Common myeloid progenitor, CD34-positive (primary cell): ENCODE measurements at regions not wholly inside any gene's neighbourhood (a gene's known extent, or its start where the extent isn't known, plus 50 kb on each side); places are given as distances from the start of the nearest gene placed in this dataset.
A peak's percentile ranks its signal among the peaks of the same experiment; 100 is the strongest.
"Not testable (repeated sequence)": the region's sequence is repeated elsewhere in the genome, so short reads cannot be mapped to it uniquely, and the experiment has no call there.

ENCODE experiments used
- CTCF ChIA-PET: fragments of 350-600 bp; sonication (Branson Sonifier 250); formaldehyde crosslinking; loops from one replicate; lab custom pipeline; 2021; ENCODE audit warnings: antibody characterized with exemption; lab: Charles Lee
- POLR2A ChIA-PET: fragments of 350-600 bp; sonication (Branson Sonifier 250); formaldehyde crosslinking; loops from one replicate; lab custom pipeline; 2021; ENCODE audit warnings: antibody characterized with exemption; lab: Charles Lee
- DNase-seq, 3 donors: peaks; one replicate each; pipeline versions ENCODE4 v3.0.0 to v3.0.0-alpha.2; 2013
- H3K27ac ChIP-seq, 2 experiments: 1 replicate in 1 of 2; 2 replicates in 1 of 2; pipeline ENCODE4 v1.7.0; 2013; ENCODE audit warnings: inconsistent platforms in 2 of 2, low read length in 2 of 2, mild to moderate bottlenecking in 2 of 2, low read depth in 1 of 2, moderate library complexity in 1 of 2; ENCODE audit not compliant: severe bottlenecking in 2 of 2, insufficient read depth in 1 of 2, poor library complexity in 1 of 2
- H3K27me3 ChIP-seq, 5 experiments: replicated peaks in 2 of 5; 1 replicate in 3 of 5; 2 replicates in 2 of 5; pipeline versions ENCODE4 v1.6.1 to v1.7.0; 2013; ENCODE audit warnings: low read length in 4 of 5, mild to moderate bottlenecking in 2 of 5, moderate library complexity in 2 of 5, inconsistent platforms in 1 of 5; ENCODE audit not compliant: insufficient read depth in 5 of 5, control insufficient read depth in 4 of 5
- H3K36me3 ChIP-seq, 4 experiments: 1 replicate in 2 of 4; 2 replicates in 2 of 4; pipeline versions ENCODE4 v1.6.1 to v1.7.0; 2013; ENCODE audit warnings: low read length in 3 of 4, control low read depth in 1 of 4, mild to moderate bottlenecking in 1 of 4; ENCODE audit not compliant: control insufficient read depth in 4 of 4, insufficient read depth in 4 of 4
- H3K4me1 ChIP-seq, 4 experiments: 1 replicate in 3 of 4; 2 replicates in 1 of 4; pipeline versions ENCODE4 v1.6.1 to v1.7.1; 2013; ENCODE audit warnings: low read length in 3 of 4, mild to moderate bottlenecking in 3 of 4, control low read depth in 1 of 4, inconsistent platforms in 1 of 4, moderate library complexity in 1 of 4; ENCODE audit not compliant: control insufficient read depth in 4 of 4, insufficient read depth in 4 of 4; ENCODE audit errors: control extremely low read depth in 1 of 4
- H3K4me3 ChIP-seq, 7 experiments: 1 replicate in 4 of 7; 2 replicates in 3 of 7; pipeline versions ENCODE4 v1.5.1 to v1.7.0; 2013; ENCODE audit warnings: mild to moderate bottlenecking in 7 of 7, low read length in 6 of 7, moderate library complexity in 6 of 7, inconsistent platforms in 2 of 7, low read depth in 2 of 7, control low read depth in 1 of 7; ENCODE audit not compliant: insufficient read depth in 4 of 7, control insufficient read depth in 1 of 7; ENCODE audit errors: extremely low read depth in 1 of 7
- H3K9me3 ChIP-seq, 5 experiments: 1 replicate in 4 of 5; 2 replicates in 1 of 5; pipeline versions ENCODE4 v1.6.1 to v1.7.1; 2013; ENCODE audit warnings: low read length in 4 of 5, mild to moderate bottlenecking in 2 of 5, inconsistent platforms in 1 of 5, low read depth in 1 of 5, moderate library complexity in 1 of 5; ENCODE audit not compliant: control insufficient read depth in 4 of 5, insufficient read depth in 2 of 5; ENCODE audit errors: control extremely low read depth in 1 of 5
- WGBS: methylation state at CpG from one replicate; pipeline ENCODE4 v1.1.5; 2013; ENCODE audit not compliant: insufficient coverage; 5-methylcytosine and 5-hydroxymethylcytosine counted together

- H3K36me3 ChIP-seq, H3K4me3 ChIP-seq, H3K27me3 ChIP-seq, POLR2A ChIA-PET, DNase-seq, H3K9me3 ChIP-seq, H3K4me1 ChIP-seq, H3K27ac ChIP-seq: not testable (repeated sequence)
- 86% methylated on average over 3 of the region's 3 CpGs for WGBS
- CTCF ChIA-PET, result interaction anchor here (0.9 to 1.6 kb wide), 3 partner anchors 10 to 202 kb away, joined by 3 to 4 read pairs (median 3); no protein-coding TSS in a partner anchor
These were observed 293.1 kb upstream of the NOX3 start for GRCh38 chr6:155748778-155749177.

- no peak overlapping the region for H3K4me3 ChIP-seq
- DNase-seq, result no peak
- no peak overlapping the region for H3K27ac ChIP-seq
- H3K36me3 ChIP-seq, result no peaks in the 10 kb centered on the region
- no CpG with 5 or more reads among the region's 3 CpGs for WGBS
- ChIA-PET CTCF (interaction anchor here (1.6 kb wide), 1 partner anchor 44 kb away, joined by 4 read pairs; no protein-coding TSS in a partner anchor), POLR2A (no interaction called here)
- peaks cover 0 to 5% (median 0%) of the 10 kb centered on the region in 5 experiments for H3K9me3 ChIP-seq
- H3K4me1 ChIP-seq, result no peaks in the 10 kb centered on the region
- no peaks in the 10 kb centered on the region for H3K27me3 ChIP-seq
These were observed 291.9 kb upstream of the NOX3 start for GRCh38 chr6:155747491-155747890.

- no peak for DNase-seq
- H3K27me3 ChIP-seq, result no peaks in the 10 kb centered on the region
- H3K4me1 ChIP-seq, result peaks cover 0 to 7% (median 2%) of the 10 kb centered on the region in 4 experiments
- WGBS, result no CpG with 5 or more reads among the region's 1 CpG
- no peaks in the 10 kb centered on the region for H3K36me3 ChIP-seq
- ChIA-PET CTCF (no interaction called here), POLR2A (no interaction called here)
- no peak overlapping the region for H3K4me3 ChIP-seq
- no peak overlapping the region for H3K27ac ChIP-seq
- H3K9me3 ChIP-seq, result peaks cover 0 to 5% (median 0%) of the 10 kb centered on the region in 5 experiments
These were observed 285.3 kb upstream of the NOX3 start for GRCh38 chr6:155740781-155741399.

GRCh38 chr6:155738602-155739105 lies 283.0 kb upstream of the NOX3 start:
- Histone ChIP-seq H3K36me3 (no peaks in the 10 kb centered on the region), H3K27me3 (no peaks in the 10 kb centered on the region), H3K4me1 (peaks cover 0 to 7% (median 2%) of the 10 kb centered on the region in 4 experiments), H3K9me3 (no peaks in the 10 kb centered on the region), H3K27ac (no peak overlapping the region), H3K4me3 (no peak overlapping the region)
- 100% methylated on average over 3 of the region's 3 CpGs for WGBS
- ChIA-PET POLR2A (no interaction called here), CTCF (no interaction called here)
- DNase-seq, result no peak

- DNase-seq, result peak; percentile 5 to 67 (median 52)
- WGBS, result no CpG with 5 or more reads among the region's 1 CpG
- H3K36me3 ChIP-seq, result no peaks in the 10 kb centered on the region
- no peaks in the 10 kb centered on the region for H3K27me3 ChIP-seq
- H3K9me3 ChIP-seq, result peaks cover 0 to 8% (median 0%) of the 10 kb centered on the region in 5 experiments
- H3K4me3 ChIP-seq, result no peak overlapping the region
- H3K27ac ChIP-seq, result no peak overlapping the region
- ChIA-PET POLR2A (no interaction called here), CTCF (no interaction called here)
- no peaks in the 10 kb centered on the region for H3K4me1 ChIP-seq
These were observed 261.7 kb upstream of the NOX3 start for GRCh38 chr6:155717374-155717773.

DNA sequence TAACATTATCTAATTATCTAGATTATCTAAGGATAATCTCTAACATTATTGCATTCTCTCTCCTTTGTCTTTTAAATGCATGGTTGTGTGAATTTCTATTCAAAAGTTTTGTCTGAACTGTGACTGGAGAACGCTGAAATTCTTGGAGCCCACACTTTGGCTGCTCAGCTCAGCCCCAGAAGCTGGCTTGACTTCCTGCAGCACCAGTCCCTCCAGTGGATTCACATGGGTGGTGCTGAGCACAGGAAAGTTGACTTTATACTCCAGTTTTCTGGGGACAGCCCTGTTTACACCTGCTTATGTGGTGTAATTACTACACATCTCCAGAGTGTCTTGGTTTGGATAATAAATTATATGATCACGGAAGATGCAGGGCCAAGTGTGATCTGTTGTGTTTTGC lies 255.1 kb upstream of the NOX3 start:
- WGBS, result 100% methylated on average over 1 of the region's 2 CpGs
- Histone ChIP-seq H3K27me3 (no peaks in the 10 kb centered on the region), H3K9me3 (no peaks in the 10 kb centered on the region), H3K4me3 (no peak overlapping the region), H3K27ac (no peak overlapping the region), H3K4me1 (no peaks in the 10 kb centered on the region), H3K36me3 (no peaks in the 10 kb centered on the region)
- DNase-seq, result no peak
- CTCF ChIA-PET, result no interaction called here
- POLR2A ChIA-PET, result no interaction called here

DNA sequence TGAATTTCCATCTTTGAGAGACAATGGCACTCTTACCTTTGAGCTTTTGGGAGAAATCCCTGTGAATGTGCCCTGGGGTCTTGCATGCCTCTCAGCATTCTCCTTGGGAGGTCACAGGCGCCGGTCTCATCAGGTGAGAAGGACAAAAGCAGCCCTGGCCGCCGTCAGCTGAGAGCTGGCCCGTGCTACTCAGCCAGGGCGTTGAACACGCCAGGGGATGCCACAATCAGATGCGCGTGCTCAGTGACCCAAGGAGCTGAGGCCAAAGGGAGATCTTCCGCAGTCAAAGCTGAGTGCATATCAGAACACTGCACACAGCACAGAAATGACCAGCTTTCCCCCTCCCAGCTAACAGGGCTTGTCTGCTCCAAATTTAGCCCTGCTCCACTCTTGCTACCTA lies 253.6 kb upstream of the NOX3 start:
- no peaks in the 10 kb centered on the region for H3K27me3 ChIP-seq
- DNase-seq, result no peak
- H3K27ac ChIP-seq, result no peak overlapping the region
- ChIA-PET POLR2A (no interaction called here), CTCF (no interaction called here)
- H3K9me3 ChIP-seq, result peaks cover 0 to 3% (median 0%) of the 10 kb centered on the region in 5 experiments
- 98% methylated on average over 10 of the region's 10 CpGs for WGBS
- H3K36me3 ChIP-seq, result no peaks in the 10 kb centered on the region
- H3K4me1 ChIP-seq, result no peaks in the 10 kb centered on the region
- no peak overlapping the region for H3K4me3 ChIP-seq
